ENCODE measurements at regions not wholly inside any gene's neighbourhood (a gene's known extent, or its start where the extent isn't known, plus 50 kb on each side); places are given as distances from the start of the nearest gene placed in this dataset.

DNA sequence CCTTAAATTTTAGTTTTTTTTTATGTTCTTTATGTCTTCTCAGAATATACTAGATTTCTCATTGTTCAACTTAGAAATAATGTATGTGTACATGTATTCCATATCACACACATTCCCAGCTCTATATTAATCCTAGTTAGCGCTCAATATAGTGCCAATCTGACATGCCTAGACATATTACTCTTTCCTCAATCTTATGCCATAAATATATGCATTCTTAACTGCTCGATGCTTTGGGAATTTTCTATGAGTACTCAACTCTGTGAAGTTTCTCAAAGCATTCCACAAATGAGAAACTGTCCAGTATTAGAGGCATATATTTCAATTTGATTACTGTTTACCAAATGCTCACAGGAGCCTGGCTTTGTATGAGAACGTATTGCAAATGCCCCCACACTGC is 231.2 kb upstream of the VEGFC start:
- no peak overlapping the region for H3K4me2 ChIP-seq
- no peaks in the 10 kb centered on the region for H3K27me3 ChIP-seq
- no peak for DNase-seq (ENCODE audit: low spot score)
- no peaks in the 10 kb centered on the region for H3K9me2 ChIP-seq (replicated peaks; ENCODE audit: insufficient read depth)
- no peak overlapping the region for H3K27ac ChIP-seq
- no peaks in the 10 kb centered on the region for H3K79me2 ChIP-seq
- H3K4me1 ChIP-seq (ENCODE audit: insufficient read depth) = no peaks in the 10 kb centered on the region
- H3K4me3 ChIP-seq = no peak overlapping the region
- 89% methylated on average over 3 of the region's 3 CpGs for WGBS (ENCODE audit: low lambda C conversion rate, missing lambda C conversion rate)
- no peaks in the 10 kb centered on the region for H3K9me3 ChIP-seq (ENCODE audit: low read depth)
- H3K36me3 ChIP-seq (replicated peaks; ENCODE audit: insufficient read depth, low read depth) = no peaks in the 10 kb centered on the region
- H4K20me1 ChIP-seq (ENCODE audit: insufficient read depth, poor library complexity, severe bottlenecking) = no peaks in the 10 kb centered on the region
- TF ChIP-seq EZH2 (IDR thresholded peaks at IDR 0.05; ENCODE audit: borderline replicate concordance) (no peak), EZH2phosphoT487 (IDR thresholded peaks at IDR 0.05; ENCODE audit: low read depth, severe bottlenecking, unreplicated experiment) (no peak)
- TF ChIP-seq, protein P1, sequence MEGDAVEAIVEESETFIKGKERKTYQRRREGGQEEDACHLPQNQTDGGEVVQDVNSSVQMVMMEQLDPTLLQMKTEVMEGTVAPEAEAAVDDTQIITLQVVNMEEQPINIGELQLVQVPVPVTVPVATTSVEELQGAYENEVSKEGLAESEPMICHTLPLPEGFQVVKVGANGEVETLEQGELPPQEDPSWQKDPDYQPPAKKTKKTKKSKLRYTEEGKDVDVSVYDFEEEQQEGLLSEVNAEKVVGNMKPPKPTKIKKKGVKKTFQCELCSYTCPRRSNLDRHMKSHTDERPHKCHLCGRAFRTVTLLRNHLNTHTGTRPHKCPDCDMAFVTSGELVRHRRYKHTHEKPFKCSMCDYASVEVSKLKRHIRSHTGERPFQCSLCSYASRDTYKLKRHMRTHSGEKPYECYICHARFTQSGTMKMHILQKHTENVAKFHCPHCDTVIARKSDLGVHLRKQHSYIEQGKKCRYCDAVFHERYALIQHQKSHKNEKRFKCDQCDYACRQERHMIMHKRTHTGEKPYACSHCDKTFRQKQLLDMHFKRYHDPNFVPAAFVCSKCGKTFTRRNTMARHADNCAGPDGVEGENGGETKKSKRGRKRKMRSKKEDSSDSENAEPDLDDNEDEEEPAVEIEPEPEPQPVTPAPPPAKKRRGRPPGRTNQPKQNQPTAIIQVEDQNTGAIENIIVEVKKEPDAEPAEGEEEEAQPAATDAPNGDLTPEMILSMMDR (IDR thresholded peaks at IDR 0.05; ENCODE audit: poor library complexity) = no peak
- H2AFZ ChIP-seq = no peak overlapping the region

- WGBS (ENCODE audit: low lambda C conversion rate, missing lambda C conversion rate) = 74% methylated on average over 1 of the region's 1 CpG
Measured at GRCh38 chr4:177032341-177032740, 239.6 kb upstream of the VEGFC start.

GRCh38 chr4:177033135-177033534 is 240.4 kb upstream of the VEGFC start:
- Histone ChIP-seq H3K4me3 (no peak overlapping the region), H3K4me1 (ENCODE audit: insufficient read depth) (no peaks in the 10 kb centered on the region), H2AFZ (no peak overlapping the region), H3K4me2 (no peak overlapping the region), H3K27ac (no peak overlapping the region), H3K27me3 (no peaks in the 10 kb centered on the region), H3K36me3 (replicated peaks; ENCODE audit: insufficient read depth, low read depth) (no peaks in the 10 kb centered on the region), H4K20me1 (ENCODE audit: insufficient read depth, poor library complexity, severe bottlenecking) (no peaks in the 10 kb centered on the region), H3K9me2 (replicated peaks; ENCODE audit: insufficient read depth) (no peaks in the 10 kb centered on the region), H3K9me3 (ENCODE audit: low read depth) (no peaks in the 10 kb centered on the region), H3K79me2 (no peaks in the 10 kb centered on the region)
- no peak for TF ChIP-seq EZH2phosphoT487 (IDR thresholded peaks at IDR 0.05; ENCODE audit: low read depth, severe bottlenecking, unreplicated experiment)
- TF ChIP-seq, protein P1 (IDR thresholded peaks at IDR 0.05; ENCODE audit: poor library complexity) = no peak
- TF ChIP-seq EZH2 (IDR thresholded peaks at IDR 0.05; ENCODE audit: borderline replicate concordance) = no peak
- WGBS (ENCODE audit: low lambda C conversion rate, missing lambda C conversion rate) = 66% methylated on average over 3 of the region's 3 CpGs
- no peak for DNase-seq (ENCODE audit: low spot score)

More at GRCh38 chr4:177032341-177032740, 239.6 kb upstream of the VEGFC start:
- Histone ChIP-seq H3K27me3 (no peaks in the 10 kb centered on the region), H4K20me1 (ENCODE audit: insufficient read depth, poor library complexity, severe bottlenecking) (no peaks in the 10 kb centered on the region), H3K9me2 (replicated peaks; ENCODE audit: insufficient read depth) (no peaks in the 10 kb centered on the region), H3K9me3 (ENCODE audit: low read depth) (no peaks in the 10 kb centered on the region), H3K4me1 (ENCODE audit: insufficient read depth) (no peaks in the 10 kb centered on the region), H3K4me2 (no peak overlapping the region), H3K36me3 (replicated peaks; ENCODE audit: insufficient read depth, low read depth) (no peaks in the 10 kb centered on the region), H2AFZ (no peak overlapping the region), H3K79me2 (no peaks in the 10 kb centered on the region), H3K4me3 (no peak overlapping the region), H3K27ac (no peak overlapping the region)
- no peak for DNase-seq (ENCODE audit: low spot score)
- TF ChIP-seq, protein P1 (IDR thresholded peaks at IDR 0.05; ENCODE audit: poor library complexity) = no peak
- TF ChIP-seq EZH2phosphoT487 (IDR thresholded peaks at IDR 0.05; ENCODE audit: low read depth, severe bottlenecking, unreplicated experiment) (no peak), EZH2 (IDR thresholded peaks at IDR 0.05; ENCODE audit: borderline replicate concordance) (no peak)

DNA sequence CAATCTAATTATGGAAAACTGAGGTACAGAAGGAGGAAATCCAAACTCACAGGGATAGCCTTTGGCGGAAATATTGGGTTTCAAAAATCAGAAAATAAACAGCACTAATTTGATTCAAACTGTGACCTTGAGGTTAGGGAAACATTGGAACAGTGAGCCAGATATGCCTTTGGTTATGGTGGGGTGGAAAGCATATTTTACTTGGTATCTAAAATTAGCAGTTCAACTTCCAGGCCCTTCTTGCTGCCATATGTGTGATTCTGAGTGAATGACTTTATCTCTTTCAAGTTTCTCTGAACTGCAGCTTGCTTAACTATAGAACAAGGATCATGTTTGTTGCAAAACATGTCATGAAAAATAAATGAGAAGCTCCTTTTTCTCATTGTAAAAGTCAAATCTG is 240.9 kb upstream of the VEGFC start:
- Histone ChIP-seq H3K79me2 (no peaks in the 10 kb centered on the region), H3K9me3 (ENCODE audit: low read depth) (no peaks in the 10 kb centered on the region), H3K27me3 (no peaks in the 10 kb centered on the region), H3K27ac (no peak overlapping the region), H4K20me1 (ENCODE audit: insufficient read depth, poor library complexity, severe bottlenecking) (no peaks in the 10 kb centered on the region), H3K36me3 (replicated peaks; ENCODE audit: insufficient read depth, low read depth) (no peaks in the 10 kb centered on the region), H2AFZ (no peak overlapping the region), H3K4me2 (no peak overlapping the region), H3K4me1 (ENCODE audit: insufficient read depth) (no peaks in the 10 kb centered on the region), H3K4me3 (no peak overlapping the region), H3K9me2 (replicated peaks; ENCODE audit: insufficient read depth) (no peaks in the 10 kb centered on the region)
- 100% methylated on average over 1 of the region's 1 CpG for WGBS (ENCODE audit: low lambda C conversion rate, missing lambda C conversion rate)
- DNase-seq (ENCODE audit: low spot score) = no peak
- TF ChIP-seq, protein P1 (IDR thresholded peaks at IDR 0.05; ENCODE audit: poor library complexity) = no peak
- no peak for TF ChIP-seq EZH2 (IDR thresholded peaks at IDR 0.05; ENCODE audit: borderline replicate concordance)
- TF ChIP-seq EZH2phosphoT487 (IDR thresholded peaks at IDR 0.05; ENCODE audit: low read depth, severe bottlenecking, unreplicated experiment) = no peak

All from hepatocyte (in vitro differentiated cells).